Prostate gland (tissue), 2 donors: ENCODE measurements at regions not wholly inside any gene's neighbourhood (a gene's known extent, or its start where the extent isn't known, plus 50 kb on each side); places are given as distances from the start of the nearest gene placed in this dataset.

Experiments
- POLR2A ChIP-seq: fragments of 450-650 bp; IDR thresholded peaks from one replicate; pipeline ENCODE4 v1.6.1; 2016; ENCODE audit warnings: antibody characterized with exemption, mild to moderate bottlenecking
- TF ChIP-seq, protein P1 (sequence below), 4 experiments: fragments of 200-600 bp in 2 of 4; fragments of 450-650 bp in 2 of 4; sonication (generic) in 2 of 4; IDR thresholded peaks; 1 replicate in 3 of 4; 2 replicates in 1 of 4; pipeline ENCODE4 v1.5.1; 2016 to 2019; ENCODE audit warnings: antibody characterized with exemption in 4 of 4, mild to moderate bottlenecking in 2 of 4, moderate library complexity in 2 of 4

DNA sequence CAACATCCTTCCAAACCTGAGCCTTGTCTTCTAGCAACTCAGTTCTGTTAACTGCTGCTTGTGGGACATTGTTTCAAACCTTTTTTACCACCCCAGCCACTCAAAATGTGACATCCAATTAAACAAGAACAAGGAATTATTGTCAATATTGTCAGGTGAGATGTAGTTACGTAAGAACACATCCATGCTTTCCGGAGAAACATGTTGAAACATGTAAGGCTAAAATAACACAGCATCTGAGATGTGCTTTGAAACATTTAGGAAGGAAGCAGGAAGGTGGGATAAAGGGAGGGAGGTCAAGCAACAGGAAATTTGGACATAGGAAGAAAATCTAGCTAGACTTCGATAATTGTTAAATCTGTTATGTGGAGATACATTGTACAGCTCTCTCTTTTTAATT is 50.9 kb upstream of the PRICKLE2 start:
- TF ChIP-seq, protein P1, sequence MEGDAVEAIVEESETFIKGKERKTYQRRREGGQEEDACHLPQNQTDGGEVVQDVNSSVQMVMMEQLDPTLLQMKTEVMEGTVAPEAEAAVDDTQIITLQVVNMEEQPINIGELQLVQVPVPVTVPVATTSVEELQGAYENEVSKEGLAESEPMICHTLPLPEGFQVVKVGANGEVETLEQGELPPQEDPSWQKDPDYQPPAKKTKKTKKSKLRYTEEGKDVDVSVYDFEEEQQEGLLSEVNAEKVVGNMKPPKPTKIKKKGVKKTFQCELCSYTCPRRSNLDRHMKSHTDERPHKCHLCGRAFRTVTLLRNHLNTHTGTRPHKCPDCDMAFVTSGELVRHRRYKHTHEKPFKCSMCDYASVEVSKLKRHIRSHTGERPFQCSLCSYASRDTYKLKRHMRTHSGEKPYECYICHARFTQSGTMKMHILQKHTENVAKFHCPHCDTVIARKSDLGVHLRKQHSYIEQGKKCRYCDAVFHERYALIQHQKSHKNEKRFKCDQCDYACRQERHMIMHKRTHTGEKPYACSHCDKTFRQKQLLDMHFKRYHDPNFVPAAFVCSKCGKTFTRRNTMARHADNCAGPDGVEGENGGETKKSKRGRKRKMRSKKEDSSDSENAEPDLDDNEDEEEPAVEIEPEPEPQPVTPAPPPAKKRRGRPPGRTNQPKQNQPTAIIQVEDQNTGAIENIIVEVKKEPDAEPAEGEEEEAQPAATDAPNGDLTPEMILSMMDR (IDR thresholded peaks at IDR 0.05), result no peak
- TF ChIP-seq POLR2A, result no peak
